HCT116 (cell line): ENCODE measurements at regions not wholly inside any gene's neighbourhood (a gene's known extent, or its start where the extent isn't known, plus 50 kb on each side); places are given as distances from the start of the nearest gene placed in this dataset.

Source experiments
- ATAC-seq: fragments of 200-7000 bp; cut with Tn5 transposase; 2 replicates; pipeline ENCODE4 v1.9.1; 2020; ENCODE audit warnings: mild to moderate bottlenecking, moderate library complexity
- BruUV-seq: library from RNA; stranded (reverse); fragments of 400-500 nt; replicated peaks from 2 replicates; lab custom pipeline; 2021; lab: Mats Ljungman, UMichigan
- CTCF ChIA-PET: fragments of 300-600 bp; sonication (Branson Sonifier 250); formaldehyde crosslinking; loops from one replicate; lab custom pipeline; 2021; ENCODE audit warnings: antibody characterized with exemption; lab: Charles Lee
- POLR2A ChIA-PET: fragments of 300-600, 350-600 bp; sonication (Branson Sonifier 250); formaldehyde crosslinking; loops from one replicate; lab custom pipeline; 2021; ENCODE audit warnings: antibody characterized with exemption; lab: Charles Lee
- RAD21 ChIA-PET, 2 experiments: fragments of 300-600 bp; sonication (Branson Sonifier 250); formaldehyde crosslinking; loops; one replicate each; lab custom pipeline; 2023; ENCODE audit warnings: low total read pairs in 2 of 2; ENCODE audit not compliant: uncharacterized antibody in 2 of 2, unreplicated experiment in 2 of 2, low non-redundant PET in 1 of 2; lab: Charles Lee
- DNase-seq: peaks from one replicate; pipeline ENCODE4 v3.0.0-alpha.2; 2010; ENCODE audit warnings: low read depth, low spot score
- H2AFZ ChIP-seq: fragments of 200-600 bp; shearing (Covaris generic), sonication (generic); 2 replicates; pipeline ENCODE4 v1.6.1; 2017; ENCODE audit warnings: low read depth, mixed run types, mixed read lengths, antibody characterized with exemption, low read length; ENCODE audit not compliant: poor library complexity, severe bottlenecking
- H3K27ac ChIP-seq: 2 replicates; pipeline ENCODE4 v1.5.1; 2012; ENCODE audit warnings: low read depth, low read length
- H3K27me3 ChIP-seq: fragments of 200-600 bp; sonication (generic); 2 replicates; pipeline ENCODE4 v1.6.1; 2016; ENCODE audit warnings: mixed run types, low read length, mixed read lengths; ENCODE audit not compliant: insufficient read depth
- H3K36me3 ChIP-seq, 2 experiments: fragments of 200-500 bp in 1 of 2; fragments of 200-600 bp in 1 of 2; sonication (Bioruptor generic) in 1 of 2; sonication (generic) in 1 of 2; 2 replicates each; pipeline versions ENCODE4 v1.5.1 to v1.6.1; 2014 to 2016; ENCODE audit warnings: low read length in 2 of 2, inconsistent platforms in 1 of 2, mixed read lengths in 1 of 2, mixed run types in 1 of 2; ENCODE audit not compliant: insufficient read depth in 2 of 2, control insufficient read depth in 1 of 2
- H3K4me1 ChIP-seq, 2 experiments: fragments of 200-600 bp in 1 of 2; sonication (generic) in 1 of 2; 2 replicates each; pipeline versions ENCODE4 v1.5.1 to v1.6.1; 2012 to 2017; ENCODE audit warnings: low read length in 2 of 2, inconsistent platforms in 1 of 2, mild to moderate bottlenecking in 1 of 2, mixed read lengths in 1 of 2, mixed run types in 1 of 2, moderate library complexity in 1 of 2; ENCODE audit not compliant: insufficient read depth in 2 of 2, control insufficient read depth in 1 of 2
- H3K4me2 ChIP-seq: fragments of 200-600 bp; sonication (generic); 2 replicates; pipeline ENCODE4 v1.6.1; 2017; ENCODE audit warnings: mixed run types, low read length, mixed read lengths
- H3K4me3 ChIP-seq, 2 experiments: fragments of 200-600 bp in 1 of 2; sonication (generic) in 1 of 2; replicated peaks in 1 of 2; 2 replicates each; pipeline ENCODE4 v1.5.1; 2011 to 2016; ENCODE audit warnings: low read length in 2 of 2, control low read depth in 1 of 2, low read depth in 1 of 2, mild to moderate bottlenecking in 1 of 2, mixed read lengths in 1 of 2, mixed run types in 1 of 2
- H3K79me2 ChIP-seq: fragments of 200-600 bp; sonication (generic); 2 replicates; pipeline ENCODE4 v1.6.1; 2017; ENCODE audit warnings: mild to moderate bottlenecking, mixed run types, low read length, moderate library complexity, mixed read lengths; ENCODE audit not compliant: insufficient read depth
- H3K9ac ChIP-seq: fragments of 200-600 bp; sonication (generic); 2 replicates; pipeline ENCODE4 v1.6.1; 2016; ENCODE audit warnings: low read length, mixed read lengths
- H3K9me2 ChIP-seq: fragments of 200-600 bp; sonication (generic), shearing (Covaris generic); 2 replicates; pipeline ENCODE4 v1.6.1; 2017; ENCODE audit warnings: mixed run types, mild to moderate bottlenecking, moderate library complexity; ENCODE audit not compliant: insufficient read depth
- H3K9me3 ChIP-seq, 2 experiments: fragments of 200-500 bp in 1 of 2; fragments of 200-600 bp in 1 of 2; sonication (Bioruptor generic) in 1 of 2; sonication (generic) in 1 of 2; 2 replicates each; pipeline ENCODE4 v1.6.1; 2014 to 2017; ENCODE audit warnings: low read length in 2 of 2, mixed read lengths in 2 of 2, inconsistent platforms in 1 of 2, low read depth in 1 of 2, mild to moderate bottlenecking in 1 of 2, mixed run types in 1 of 2, moderate library complexity in 1 of 2; ENCODE audit not compliant: control insufficient read depth in 1 of 2, insufficient read depth in 1 of 2
- H4K20me1 ChIP-seq: fragments of 200-600 bp; sonication (generic), shearing (Covaris generic); 2 replicates; pipeline ENCODE4 v1.6.1; 2017; ENCODE audit warnings: mixed run types, mild to moderate bottlenecking, moderate library complexity; ENCODE audit not compliant: insufficient read depth
- CEBPB ChIP-seq: IDR thresholded peaks from 2 replicates; pipeline ENCODE4 v1.6.1; 2012; ENCODE audit warnings: low read depth
- POLR2AphosphoS5 ChIP-seq: IDR thresholded peaks from 2 replicates; pipeline ENCODE4 v1.6.1; 2011; ENCODE audit warnings: mild to moderate bottlenecking, low read depth, low read length, moderate library complexity
- TCF7L2 ChIP-seq: IDR thresholded peaks from 2 replicates; pipeline ENCODE4 v1.7.0; 2011; ENCODE audit warnings: borderline replicate concordance, inconsistent platforms; ENCODE audit not compliant: insufficient read depth, insufficient read length; ENCODE audit errors: extremely low read depth
- ZFX ChIP-seq: fragments of 450-650 bp; IDR thresholded peaks from 2 replicates; pipeline ENCODE4 v1.6.1; 2017
- ZNF274 ChIP-seq: fragments of 200-500 bp; sonication (Bioruptor generic); IDR thresholded peaks from 2 replicates; pipeline ENCODE4 v1.6.1; 2014; ENCODE audit warnings: mild to moderate bottlenecking, low read depth, low read length, inconsistent platforms
- intact Hi-C: fragments of 100-400 bp; cut with micrococcal nuclease; formaldehyde crosslinking; loops from 2 replicates; pipeline ENCODE4 v1.10.0; 2022

DNA sequence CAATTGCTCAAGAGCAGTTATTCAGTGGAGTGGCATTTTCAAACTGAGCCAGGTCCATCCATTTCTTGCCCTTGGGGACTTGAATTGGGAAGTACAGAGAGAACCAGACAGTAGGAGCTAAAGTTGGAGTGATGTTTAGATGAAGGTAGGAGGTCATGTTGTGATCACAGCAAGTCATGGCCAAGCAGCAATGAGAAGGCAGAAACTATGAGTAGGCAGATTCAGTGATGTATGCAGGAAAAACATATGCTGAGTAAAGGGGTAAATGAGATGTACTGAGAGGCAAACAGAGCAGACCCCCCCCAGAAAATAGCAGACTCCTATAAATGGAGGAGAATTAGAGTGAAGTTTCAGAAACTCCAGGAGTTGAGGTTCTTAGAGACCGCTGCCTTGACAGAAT lies 95.8 kb downstream of the PERP start:
- Histone ChIP-seq H3K27ac (no peak overlapping the region), H3K4me3 (no peak overlapping the region), H3K4me1 (peaks cover 0 to 11% of the 10 kb centered on the region in 2 experiments; a peak in 3 of 4 replicates), H4K20me1 (no peaks in the 10 kb centered on the region), H2AFZ (no peak overlapping the region), H3K9ac (no peak overlapping the region), H3K79me2 (no peaks in the 10 kb centered on the region), H3K4me2 (no peak overlapping the region), H3K27me3 (no peaks in the 10 kb centered on the region), H3K9me2 (no peaks in the 10 kb centered on the region), H3K9me3 (no peaks in the 10 kb centered on the region), H3K36me3 (no peaks in the 10 kb centered on the region)
- ChIA-PET RAD21 (no interaction called here), POLR2A (no interaction called here), CTCF (interaction anchor here (1.6 kb wide), 1 partner anchor 97 kb away, joined by 3 read pairs; no protein-coding TSS in a partner anchor)
- intact Hi-C loops: no loop called here
- no peak for DNase-seq
- ATAC-seq: no peak
- TF ChIP-seq CEBPB (no peak), ZFX (no peak), ZNF274 (no peak), POLR2AphosphoS5 (no peak)
- BruUV-seq: no TSS peak

DNA sequence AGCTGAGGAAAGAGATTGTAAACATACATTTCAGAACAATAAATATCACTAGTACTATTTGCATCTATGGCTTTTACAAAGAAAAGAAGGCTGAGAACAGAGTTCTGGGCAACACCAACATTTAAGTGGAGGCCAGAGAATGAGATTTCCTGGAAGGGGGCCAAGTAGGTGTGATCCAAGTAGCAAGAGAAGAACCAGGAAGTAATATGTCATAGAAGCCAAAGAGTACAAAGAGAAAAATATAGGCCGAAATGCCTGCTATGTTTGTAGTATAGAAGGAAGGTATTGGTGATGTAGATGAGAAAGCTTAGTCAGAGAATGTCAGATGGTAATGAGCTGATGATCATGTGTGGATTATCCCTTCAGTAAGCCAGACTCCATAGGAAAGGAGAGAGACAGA lies 94.5 kb downstream of the PERP start:
- no peaks in the 10 kb centered on the region for H4K20me1 ChIP-seq
- no peaks in the 10 kb centered on the region for H3K27me3 ChIP-seq
- H3K36me3 ChIP-seq: no peaks in the 10 kb centered on the region
- ChIA-PET RAD21 (no interaction called here), POLR2A (no interaction called here)
- intact Hi-C loops: no loop called here
- no TSS peak for BruUV-seq
- no peak overlapping the region for H3K9ac ChIP-seq
- no peaks in the 10 kb centered on the region for H3K9me2 ChIP-seq
- TF ChIP-seq TCF7L2 (no peak), CEBPB (no peak)
- TF ChIP-seq, all 23 proteins: peak for 0
- ATAC-seq: no peak
- DNase-seq: no peak
- H3K4me2 ChIP-seq: no peak overlapping the region
- H3K27ac ChIP-seq: no peak overlapping the region
- no peaks in the 10 kb centered on the region for H3K79me2 ChIP-seq
- H3K4me1 ChIP-seq: no peaks in the 10 kb centered on the region
- H3K9me3 ChIP-seq: no peaks in the 10 kb centered on the region
- H3K4me3 ChIP-seq: no peak overlapping the region
- H2AFZ ChIP-seq: no peak overlapping the region
- CTCF ChIA-PET: interaction anchor here (1.8 kb wide), 1 partner anchor 8 kb away, joined by 6 read pairs; no protein-coding TSS in a partner anchor
